ENCODE measurements at regions not wholly inside any gene's neighbourhood (a gene's known extent, or its start where the extent isn't known, plus 50 kb on each side); places are given as distances from the start of the nearest gene placed in this dataset.
A peak's percentile ranks its signal among the peaks of the same experiment; 100 is the strongest.

DNA sequence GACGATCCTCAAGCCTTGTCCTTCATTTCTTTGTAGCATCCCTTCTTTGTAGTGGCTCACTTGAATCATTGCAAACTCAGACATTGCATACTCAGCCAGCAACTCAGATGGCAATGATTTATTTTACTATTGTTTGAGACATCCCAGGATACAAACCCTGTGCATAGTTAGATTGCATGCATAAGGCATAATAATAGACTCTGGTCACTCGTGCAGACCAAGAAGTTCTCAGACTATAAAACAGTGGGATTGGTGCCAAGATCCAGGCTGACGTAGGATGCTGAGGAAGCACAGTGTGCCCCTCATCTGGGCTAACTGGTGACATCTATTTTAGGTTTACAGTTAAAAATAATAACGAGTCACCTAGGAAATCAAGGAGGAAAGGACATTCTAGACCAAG is 142.3 kb downstream of the PMP22 start:
- H3K27ac ChIP-seq (ENCODE audit: low read depth, low read length) = no peak overlapping the region
- no peak overlapping the region for H3K56ac ChIP-seq (ENCODE audit: low read length)
- no peak for DNase-seq
- no peak overlapping the region for H2BK5ac ChIP-seq (ENCODE audit: low read length)
- no CpG with 5 or more reads among the region's 4 CpGs for WGBS (ENCODE audit: extremely low coverage, insufficient coverage, low lambda C conversion rate)
- H3K4ac ChIP-seq (ENCODE audit: low read depth, low read length) = no peak overlapping the region
- no peak overlapping the region for H2BK120ac ChIP-seq (ENCODE audit: low read depth, low read length)
- H3K9ac ChIP-seq (ENCODE audit: low read length) = no peak overlapping the region
- no peaks in the 10 kb centered on the region for H3K79me2 ChIP-seq (ENCODE audit: control insufficient read depth, insufficient read depth, low read length)
- H3K23ac ChIP-seq (ENCODE audit: low read length) = no peak overlapping the region
- H3K4me2 ChIP-seq (ENCODE audit: low read length) = no peak overlapping the region
- no peaks in the 10 kb centered on the region for H3K4me1 ChIP-seq (ENCODE audit: control insufficient read depth, low read depth, low read length)
- H3K18ac ChIP-seq (ENCODE audit: low read length) = no peak overlapping the region
- no peaks in the 10 kb centered on the region for H3K36me3 ChIP-seq (ENCODE audit: control insufficient read depth, insufficient read depth, low read length)
- no peak overlapping the region for H2BK15ac ChIP-seq (replicated peaks; ENCODE audit: low read depth)
- H3K27me3 ChIP-seq (ENCODE audit: insufficient read depth, low read length, poor library complexity) = no peaks in the 10 kb centered on the region
- no peak overlapping the region for H4K5ac ChIP-seq (ENCODE audit: low read length)
- no peak overlapping the region for H2AK5ac ChIP-seq (ENCODE audit: low read length)
- no peaks in the 10 kb centered on the region for H3K79me1 ChIP-seq (ENCODE audit: low read length)
- H3K4me3 ChIP-seq (ENCODE audit: low read length) = no peak overlapping the region
- H4K8ac ChIP-seq (ENCODE audit: low read depth, low read length) = no peak overlapping the region

DNA sequence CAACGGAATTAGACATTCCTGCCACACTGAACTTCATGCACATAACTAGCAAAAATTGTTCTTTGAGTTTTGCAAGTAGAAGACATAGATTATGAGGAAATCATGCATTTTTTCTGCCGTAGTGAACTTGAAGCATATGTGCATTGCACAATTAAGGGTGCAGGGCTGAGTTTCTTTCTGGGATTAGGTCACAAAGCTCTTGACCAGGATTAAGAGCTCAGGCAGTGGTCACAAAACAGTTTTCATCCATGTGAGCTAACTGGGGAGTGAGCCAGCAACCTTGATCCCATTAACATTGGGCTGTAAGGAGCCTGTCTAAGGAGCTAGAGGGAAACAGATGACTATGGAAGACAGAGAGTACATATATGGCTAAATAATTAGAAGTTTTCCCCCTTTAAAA is 143.7 kb downstream of the PMP22 start:
- H3K79me1 ChIP-seq (ENCODE audit: low read length) = no peaks in the 10 kb centered on the region
- no peak overlapping the region for H3K4ac ChIP-seq (ENCODE audit: low read depth, low read length)
- no peak overlapping the region for H4K5ac ChIP-seq (ENCODE audit: low read length)
- no peak overlapping the region for H4K8ac ChIP-seq (ENCODE audit: low read depth, low read length)
- no peaks in the 10 kb centered on the region for H3K4me1 ChIP-seq (ENCODE audit: control insufficient read depth, low read depth, low read length)
- H3K27me3 ChIP-seq (ENCODE audit: insufficient read depth, low read length, poor library complexity) = no peaks in the 10 kb centered on the region
- H2BK5ac ChIP-seq (ENCODE audit: low read length) = no peak overlapping the region
- no peak overlapping the region for H2BK15ac ChIP-seq (replicated peaks; ENCODE audit: low read depth)
- H2BK120ac ChIP-seq (ENCODE audit: low read depth, low read length) = no peak overlapping the region
- H3K56ac ChIP-seq (ENCODE audit: low read length) = no peak overlapping the region
- H3K4me3 ChIP-seq (ENCODE audit: low read length) = no peak overlapping the region
- no peak overlapping the region for H3K9ac ChIP-seq (ENCODE audit: low read length)
- DNase-seq = no peak
- no peak overlapping the region for H2AK5ac ChIP-seq (ENCODE audit: low read length)
- H3K23ac ChIP-seq (ENCODE audit: low read length) = no peak overlapping the region
- no CpG with 5 or more reads among the region's 2 CpGs for WGBS (ENCODE audit: extremely low coverage, insufficient coverage, low lambda C conversion rate)
- no peaks in the 10 kb centered on the region for H3K79me2 ChIP-seq (ENCODE audit: control insufficient read depth, insufficient read depth, low read length)
- H3K4me2 ChIP-seq (ENCODE audit: low read length) = no peak overlapping the region
- H3K18ac ChIP-seq (ENCODE audit: low read length) = no peak overlapping the region
- no peak overlapping the region for H3K27ac ChIP-seq (ENCODE audit: low read depth, low read length)
- H3K36me3 ChIP-seq (ENCODE audit: control insufficient read depth, insufficient read depth, low read length) = no peaks in the 10 kb centered on the region

DNA sequence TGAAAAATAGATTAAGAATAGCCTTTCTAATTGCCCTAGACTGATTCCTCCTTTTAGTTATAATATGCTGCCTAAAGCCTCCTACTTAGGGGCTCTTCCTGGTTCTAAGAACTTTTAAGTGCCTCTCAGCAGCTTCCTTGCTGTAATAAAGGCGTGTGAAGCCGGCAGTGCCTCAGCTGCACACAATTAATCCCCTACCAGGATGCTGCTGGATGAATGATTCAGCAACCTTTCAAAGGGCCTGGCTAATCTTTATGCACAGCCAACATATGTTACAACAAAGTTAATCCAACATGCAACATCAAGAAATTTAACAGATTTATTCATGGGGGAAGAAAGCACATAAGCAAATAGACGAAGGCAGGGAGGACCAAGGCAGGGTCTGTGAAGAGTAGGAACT is 145.2 kb downstream of the PMP22 start:
- H3K79me1 ChIP-seq (ENCODE audit: low read length) = no peaks in the 10 kb centered on the region
- no peak overlapping the region for H4K8ac ChIP-seq (ENCODE audit: low read depth, low read length)
- no peak overlapping the region for H4K5ac ChIP-seq (ENCODE audit: low read length)
- H3K4me3 ChIP-seq (ENCODE audit: low read length) = no peak overlapping the region
- no peak overlapping the region for H3K4ac ChIP-seq (ENCODE audit: low read depth, low read length)
- no peak overlapping the region for H2BK15ac ChIP-seq (replicated peaks; ENCODE audit: low read depth)
- H3K23ac ChIP-seq (ENCODE audit: low read length) = no peak overlapping the region
- no peak overlapping the region for H3K56ac ChIP-seq (ENCODE audit: low read length)
- no peak overlapping the region for H2BK120ac ChIP-seq (ENCODE audit: low read depth, low read length)
- no peak overlapping the region for H3K27ac ChIP-seq (ENCODE audit: low read depth, low read length)
- no peaks in the 10 kb centered on the region for H3K36me3 ChIP-seq (ENCODE audit: control insufficient read depth, insufficient read depth, low read length)
- no peak overlapping the region for H3K18ac ChIP-seq (ENCODE audit: low read length)
- H2AK5ac ChIP-seq (ENCODE audit: low read length) = no peak overlapping the region
- H3K4me2 ChIP-seq (ENCODE audit: low read length) = no peak overlapping the region
- H2BK5ac ChIP-seq (ENCODE audit: low read length) = no peak overlapping the region
- no peak overlapping the region for H3K9ac ChIP-seq (ENCODE audit: low read length)
- peak; percentile 10 for DNase-seq
- no peaks in the 10 kb centered on the region for H3K4me1 ChIP-seq (ENCODE audit: control insufficient read depth, low read depth, low read length)
- H3K27me3 ChIP-seq (ENCODE audit: insufficient read depth, low read length, poor library complexity) = no peaks in the 10 kb centered on the region
- no peaks in the 10 kb centered on the region for H3K79me2 ChIP-seq (ENCODE audit: control insufficient read depth, insufficient read depth, low read length)
- WGBS (ENCODE audit: extremely low coverage, insufficient coverage, low lambda C conversion rate) = no CpG with 5 or more reads among the region's 3 CpGs

DNA sequence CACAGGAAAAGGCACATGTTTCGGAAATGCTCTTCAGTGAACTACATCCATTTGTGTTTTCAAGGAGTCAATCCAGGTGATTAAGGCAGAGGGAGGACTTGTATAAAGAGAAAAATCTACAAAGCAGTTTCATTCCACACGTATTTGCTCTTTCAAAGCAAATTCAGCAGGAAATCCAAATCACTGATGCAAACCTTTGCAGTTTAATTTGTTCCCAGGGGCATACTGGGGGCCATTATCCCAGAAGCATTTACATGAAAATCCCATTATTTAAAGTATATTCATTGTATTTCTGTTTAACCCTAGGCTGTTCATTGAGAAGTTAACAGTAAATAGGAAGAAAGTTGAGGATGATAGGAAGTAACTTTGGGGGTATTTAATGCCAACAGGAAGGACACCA is 147.9 kb downstream of the PMP22 start:
- H3K4me3 ChIP-seq (ENCODE audit: low read length) = no peak overlapping the region
- no peaks in the 10 kb centered on the region for H3K4me1 ChIP-seq (ENCODE audit: control insufficient read depth, low read depth, low read length)
- no peaks in the 10 kb centered on the region for H3K27me3 ChIP-seq (ENCODE audit: insufficient read depth, low read length, poor library complexity)
- H2AK5ac ChIP-seq (ENCODE audit: low read length) = no peak overlapping the region
- H3K36me3 ChIP-seq (ENCODE audit: control insufficient read depth, insufficient read depth, low read length) = no peaks in the 10 kb centered on the region
- H4K5ac ChIP-seq (ENCODE audit: low read length) = no peak overlapping the region
- no peak overlapping the region for H2BK120ac ChIP-seq (ENCODE audit: low read depth, low read length)
- whole genome bisulfite sequencing (ENCODE audit: extremely low coverage, insufficient coverage, low lambda C conversion rate) = no CpG with 5 or more reads among the region's 2 CpGs
- no peak overlapping the region for H2BK15ac ChIP-seq (replicated peaks; ENCODE audit: low read depth)
- H3K56ac ChIP-seq (ENCODE audit: low read length) = no peak overlapping the region
- no peak for DNase-seq
- no peak overlapping the region for H2BK5ac ChIP-seq (ENCODE audit: low read length)
- no peak overlapping the region for H4K8ac ChIP-seq (ENCODE audit: low read depth, low read length)
- no peak overlapping the region for H3K4me2 ChIP-seq (ENCODE audit: low read length)
- no peak overlapping the region for H3K18ac ChIP-seq (ENCODE audit: low read length)
- no peak overlapping the region for H3K4ac ChIP-seq (ENCODE audit: low read depth, low read length)
- no peak overlapping the region for H3K9ac ChIP-seq (ENCODE audit: low read length)
- no peaks in the 10 kb centered on the region for H3K79me1 ChIP-seq (ENCODE audit: low read length)
- H3K79me2 ChIP-seq (ENCODE audit: control insufficient read depth, insufficient read depth, low read length) = no peaks in the 10 kb centered on the region
- no peak overlapping the region for H3K27ac ChIP-seq (ENCODE audit: low read depth, low read length)
- no peak overlapping the region for H3K23ac ChIP-seq (ENCODE audit: low read length)

DNA sequence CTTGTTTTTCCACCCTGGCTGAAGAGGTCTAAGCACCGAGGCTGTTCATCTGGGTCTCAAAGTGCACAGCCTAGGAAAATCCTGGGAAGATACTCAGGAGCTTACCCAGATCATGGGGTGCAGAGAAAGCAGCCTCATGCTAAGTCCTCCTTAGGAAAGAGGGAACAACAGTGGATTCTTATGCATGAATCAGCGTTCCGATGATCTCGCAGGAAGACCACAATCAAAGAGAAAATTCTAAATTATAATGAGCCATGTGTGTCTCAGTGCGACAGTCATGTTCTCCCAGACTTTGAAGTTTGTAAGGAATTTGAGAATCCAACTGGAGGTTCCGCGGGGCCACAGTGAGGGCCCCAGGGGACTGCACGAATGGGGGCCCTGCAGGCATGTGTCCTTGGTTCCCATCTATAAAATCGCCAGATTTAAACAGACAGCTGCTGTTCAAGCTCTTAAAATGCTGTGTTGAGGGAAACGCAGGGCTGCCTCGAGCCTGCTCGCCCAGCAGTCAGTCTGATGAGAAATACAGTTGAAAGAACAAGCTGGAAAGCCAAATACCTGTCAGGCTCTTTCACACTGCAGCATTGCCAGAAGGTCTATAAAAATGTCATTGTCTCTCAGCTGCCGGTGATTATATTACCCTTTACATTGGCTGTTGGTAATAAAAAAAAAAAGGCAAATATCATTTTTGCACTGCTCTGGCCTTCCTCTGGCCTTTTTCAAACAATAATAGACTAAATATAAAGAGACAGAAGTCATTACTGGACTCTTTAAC is 152.1 kb downstream of the PMP22 start:
- H2BK15ac ChIP-seq (replicated peaks; ENCODE audit: low read depth) = no peak overlapping the region
- no peak for DNase-seq
- H3K56ac ChIP-seq (ENCODE audit: low read length) = no peak overlapping the region
- no peaks in the 10 kb centered on the region for H3K4me1 ChIP-seq (ENCODE audit: control insufficient read depth, low read depth, low read length)
- H3K9ac ChIP-seq (ENCODE audit: low read length) = no peak overlapping the region
- H4K8ac ChIP-seq (ENCODE audit: low read depth, low read length) = no peak overlapping the region
- no peak overlapping the region for H3K4ac ChIP-seq (ENCODE audit: low read depth, low read length)
- no peak overlapping the region for H3K4me2 ChIP-seq (ENCODE audit: low read length)
- H4K5ac ChIP-seq (ENCODE audit: low read length) = no peak overlapping the region
- no peaks in the 10 kb centered on the region for H3K79me2 ChIP-seq (ENCODE audit: control insufficient read depth, insufficient read depth, low read length)
- H3K79me1 ChIP-seq (ENCODE audit: low read length) = no peaks in the 10 kb centered on the region
- H2BK120ac ChIP-seq (ENCODE audit: low read depth, low read length) = no peak overlapping the region
- H2AK5ac ChIP-seq (ENCODE audit: low read length) = no peak overlapping the region
- H3K4me3 ChIP-seq (ENCODE audit: low read length) = no peak overlapping the region
- no peak overlapping the region for H3K18ac ChIP-seq (ENCODE audit: low read length)
- WGBS (ENCODE audit: extremely low coverage, insufficient coverage, low lambda C conversion rate) = no CpG with 5 or more reads among the region's 13 CpGs
- H3K27me3 ChIP-seq (ENCODE audit: insufficient read depth, low read length, poor library complexity) = no peaks in the 10 kb centered on the region
- H3K23ac ChIP-seq (ENCODE audit: low read length) = no peak overlapping the region
- H2BK5ac ChIP-seq (ENCODE audit: low read length) = no peak overlapping the region
- no peaks in the 10 kb centered on the region for H3K36me3 ChIP-seq (ENCODE audit: control insufficient read depth, insufficient read depth, low read length)
- H3K27ac ChIP-seq (ENCODE audit: low read depth, low read length) = no peak overlapping the region

DNA sequence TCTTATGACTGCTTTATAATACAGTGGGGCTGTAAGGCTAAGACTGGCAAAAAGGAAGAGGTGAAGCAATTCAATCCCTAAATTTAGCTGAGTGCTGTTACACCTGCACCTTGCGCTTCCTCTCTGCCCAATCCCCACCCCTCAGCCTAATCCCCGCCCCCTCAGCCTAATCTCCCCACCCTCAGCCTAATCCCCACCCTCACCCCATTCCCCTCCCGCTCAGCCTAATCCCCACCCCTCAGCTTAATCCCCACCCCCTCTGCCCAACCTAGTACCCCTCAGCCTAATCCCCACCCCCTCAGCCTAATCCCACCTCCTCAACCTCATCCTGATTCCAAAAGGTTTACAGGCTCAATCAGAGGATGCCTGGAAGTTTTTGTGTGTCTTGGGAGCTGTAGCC is 155.5 kb downstream of the PMP22 start:
- H2BK5ac ChIP-seq (ENCODE audit: low read length) = no peak overlapping the region
- no peak overlapping the region for H3K56ac ChIP-seq (ENCODE audit: low read length)
- H3K4me3 ChIP-seq (ENCODE audit: low read length) = no peak overlapping the region
- no peak overlapping the region for H3K4me2 ChIP-seq (ENCODE audit: low read length)
- H2BK15ac ChIP-seq (replicated peaks; ENCODE audit: low read depth) = no peak overlapping the region
- no CpG with 5 or more reads among the region's 3 CpGs for WGBS (ENCODE audit: extremely low coverage, insufficient coverage, low lambda C conversion rate)
- H3K36me3 ChIP-seq (ENCODE audit: control insufficient read depth, insufficient read depth, low read length) = no peaks in the 10 kb centered on the region
- H4K8ac ChIP-seq (ENCODE audit: low read depth, low read length) = no peak overlapping the region
- H2AK5ac ChIP-seq (ENCODE audit: low read length) = no peak overlapping the region
- DNase-seq = no peak
- no peak overlapping the region for H3K9ac ChIP-seq (ENCODE audit: low read length)
- no peaks in the 10 kb centered on the region for H3K27me3 ChIP-seq (ENCODE audit: insufficient read depth, low read length, poor library complexity)
- H3K27ac ChIP-seq (ENCODE audit: low read depth, low read length) = no peak overlapping the region
- H2BK120ac ChIP-seq (ENCODE audit: low read depth, low read length) = no peak overlapping the region
- no peak overlapping the region for H3K18ac ChIP-seq (ENCODE audit: low read length)
- H4K5ac ChIP-seq (ENCODE audit: low read length) = no peak overlapping the region
- H3K79me1 ChIP-seq (ENCODE audit: low read length) = no peaks in the 10 kb centered on the region
- H3K23ac ChIP-seq (ENCODE audit: low read length) = no peak overlapping the region
- H3K79me2 ChIP-seq (ENCODE audit: control insufficient read depth, insufficient read depth, low read length) = no peaks in the 10 kb centered on the region
- no peaks in the 10 kb centered on the region for H3K4me1 ChIP-seq (ENCODE audit: control insufficient read depth, low read depth, low read length)
- no peak overlapping the region for H3K4ac ChIP-seq (ENCODE audit: low read depth, low read length)

Data from mesendoderm (in vitro differentiated cells).